GM18517 (cell line): ENCODE measurements at regions not wholly inside any gene's neighbourhood (a gene's known extent, or its start where the extent isn't known, plus 50 kb on each side); places are given as distances from the start of the nearest gene placed in this dataset.
"Not testable (repeated sequence)": the region's sequence is repeated elsewhere in the genome, so short reads cannot be mapped to it uniquely, and the experiment has no call there.

Experiments used
- ATAC-seq: cut with Tn5 transposase; IDR thresholded peaks from one replicate; pipeline ENCODE4 v1.9.1; 2021; ENCODE audit warnings: mild to moderate bottlenecking, moderate library complexity; ENCODE audit not compliant: unreplicated experiment

- ATAC-seq: no peak
Measured at GRCh38 chr3:153023896-153024295, 138.1 kb upstream of the RAP2B start.

- ATAC-seq: peak; percentile 63
Measured at GRCh38 chr3:153026026-153026425, 136.0 kb upstream of the RAP2B start.

- no peak for ATAC-seq
Measured at GRCh38 chr3:153028381-153028780, 133.6 kb upstream of the RAP2B start.

- ATAC-seq: no peak
Measured at GRCh38 chr3:153029350-153029749, 132.7 kb upstream of the RAP2B start.

DNA sequence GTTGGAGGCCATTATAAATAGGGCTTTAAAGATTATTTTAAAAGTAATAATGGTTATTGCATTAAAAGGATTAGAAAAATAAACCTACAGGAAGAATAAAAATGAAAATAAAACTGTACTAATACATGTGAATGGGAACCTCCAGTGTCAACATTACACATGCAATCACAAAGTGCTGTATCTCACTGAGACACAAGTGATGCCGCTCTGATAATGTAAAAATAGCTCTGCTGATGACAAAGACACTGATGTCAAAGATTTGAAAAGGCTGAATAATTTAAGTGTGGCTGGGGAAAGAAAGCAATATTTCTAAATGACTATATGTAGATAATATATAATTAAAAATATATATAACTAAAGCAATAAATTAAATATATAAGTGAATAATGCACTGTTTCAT, 129.1 kb upstream of the RAP2B start:
- no peak for ATAC-seq

DNA sequence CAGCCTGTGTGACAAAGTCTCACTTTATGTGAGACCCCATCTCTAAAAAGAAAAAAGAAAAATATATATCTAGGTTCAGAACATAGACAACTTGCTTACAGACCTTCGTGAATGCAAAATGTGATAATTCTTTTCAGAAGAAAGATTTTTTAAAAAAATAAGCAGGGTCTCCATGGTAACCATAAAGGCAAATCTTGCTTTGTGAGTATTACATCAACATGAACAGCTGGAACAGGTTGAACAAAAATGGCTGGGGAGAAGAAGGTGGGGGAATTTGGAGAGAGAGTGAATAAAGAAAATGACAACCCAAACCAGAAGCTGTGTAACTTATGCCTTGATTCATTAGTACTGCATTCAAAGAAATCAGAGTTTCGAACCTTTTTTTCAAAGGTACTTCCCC, 125.2 kb upstream of the RAP2B start:
- no peak for ATAC-seq

DNA sequence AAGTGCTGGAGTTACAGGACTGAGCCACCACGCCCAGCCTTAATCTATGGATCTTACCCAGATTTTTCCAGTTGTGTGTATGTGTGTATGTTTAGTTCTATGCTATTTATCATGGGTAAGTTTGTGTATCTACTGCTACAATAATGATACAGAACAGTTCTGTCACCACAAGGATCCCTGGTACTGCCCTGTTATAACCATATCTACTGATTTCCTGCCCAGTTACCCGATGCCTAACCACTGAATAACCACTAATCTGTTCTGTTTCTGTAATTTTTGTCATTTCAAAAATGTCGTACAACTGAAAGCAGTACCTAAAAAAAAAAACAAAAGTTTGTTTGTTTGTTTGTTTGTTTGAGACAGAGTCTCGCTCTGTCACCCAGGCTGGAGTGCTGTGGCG, 123.7 kb upstream of the RAP2B start:
- no peak for ATAC-seq

DNA sequence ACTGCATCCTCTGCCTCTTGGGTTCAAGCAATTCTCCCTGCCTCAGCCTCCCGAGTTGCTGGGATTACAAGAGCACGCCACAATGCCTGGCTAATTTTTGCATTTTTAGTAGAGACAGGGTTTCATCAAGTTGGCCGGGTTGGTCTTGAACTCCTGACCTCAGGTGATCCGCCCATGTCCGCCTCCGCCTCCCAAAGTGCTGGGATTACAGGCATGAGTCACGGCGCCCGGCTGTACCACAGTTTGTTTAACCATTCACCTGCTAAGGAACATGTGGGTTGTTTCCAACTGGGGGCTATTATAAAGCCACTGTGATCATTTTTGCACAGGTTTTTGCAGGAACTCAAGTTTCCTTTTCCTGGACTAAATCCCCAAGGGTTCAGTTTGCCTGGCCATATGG, 123.2 kb upstream of the RAP2B start:
- no peak for ATAC-seq

GRCh38 chr3:153041181-153041580, 120.8 kb upstream of the RAP2B start:
- no peak for ATAC-seq

DNA sequence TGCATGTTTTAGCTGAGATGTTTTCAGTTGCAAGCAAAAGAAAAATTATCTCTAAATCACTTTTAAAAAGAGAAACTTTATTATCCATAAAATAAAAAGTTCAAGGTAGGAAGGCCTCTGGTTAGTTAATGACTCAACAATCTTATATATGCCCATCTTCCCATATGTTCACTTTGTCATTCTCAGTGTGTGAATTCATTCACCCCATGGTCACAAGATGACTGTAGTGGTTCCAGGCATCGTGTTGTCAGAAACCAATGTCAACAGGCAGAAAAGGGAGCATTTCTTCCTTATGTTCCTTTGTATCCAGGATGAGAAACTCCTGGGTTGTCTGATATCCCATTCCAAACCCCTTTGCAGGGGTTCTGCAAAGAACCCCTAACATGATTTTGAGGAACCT, 119.9 kb upstream of the RAP2B start:
- ATAC-seq: no peak

DNA sequence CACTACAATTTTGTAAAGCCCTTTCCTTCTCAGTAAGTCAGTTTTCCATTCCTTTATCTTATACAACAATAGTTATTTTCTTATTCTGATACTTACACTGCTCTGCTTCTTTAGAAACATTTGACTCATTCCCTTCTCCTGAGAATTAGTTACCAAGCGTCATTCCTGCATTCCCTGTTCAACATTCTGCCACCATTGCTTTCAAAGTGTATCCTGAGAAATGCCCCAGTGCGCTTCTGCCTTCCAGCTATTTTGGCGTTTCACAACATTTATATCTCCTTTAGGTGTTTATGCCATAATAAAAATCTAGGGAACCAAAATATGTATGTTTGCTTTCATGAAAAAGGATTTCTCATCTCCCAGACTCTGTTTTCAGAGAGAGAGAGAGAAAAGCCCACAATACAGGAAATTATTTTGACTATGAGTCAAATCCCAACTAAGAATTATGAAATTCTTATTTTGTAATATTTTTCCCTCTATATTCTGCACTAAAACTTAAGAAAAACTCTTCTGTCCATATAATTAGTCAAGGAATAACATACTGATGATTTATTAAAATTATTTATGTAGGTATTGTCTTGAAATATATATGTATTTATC, 118.2 kb upstream of the RAP2B start:
- no peak for ATAC-seq

DNA sequence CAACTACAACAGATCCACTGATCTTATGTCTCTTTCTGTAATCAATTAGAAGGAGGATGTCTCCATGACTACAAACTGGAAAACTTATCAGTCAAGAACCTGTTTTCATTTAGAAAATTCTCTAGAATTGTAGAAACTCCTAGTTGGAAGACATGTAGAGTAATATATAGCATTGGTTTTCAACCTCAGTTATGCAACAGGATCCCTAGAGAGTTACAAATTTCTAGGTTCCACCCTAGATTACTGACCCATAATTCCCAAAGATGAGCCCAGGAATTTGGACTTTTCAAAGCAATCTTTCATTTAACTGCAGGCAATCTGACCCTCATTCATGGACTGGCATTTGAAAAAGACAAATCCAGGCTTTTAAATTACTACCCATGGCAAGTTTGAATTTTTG, 116.9 kb upstream of the RAP2B start:
- ATAC-seq: no peak

DNA sequence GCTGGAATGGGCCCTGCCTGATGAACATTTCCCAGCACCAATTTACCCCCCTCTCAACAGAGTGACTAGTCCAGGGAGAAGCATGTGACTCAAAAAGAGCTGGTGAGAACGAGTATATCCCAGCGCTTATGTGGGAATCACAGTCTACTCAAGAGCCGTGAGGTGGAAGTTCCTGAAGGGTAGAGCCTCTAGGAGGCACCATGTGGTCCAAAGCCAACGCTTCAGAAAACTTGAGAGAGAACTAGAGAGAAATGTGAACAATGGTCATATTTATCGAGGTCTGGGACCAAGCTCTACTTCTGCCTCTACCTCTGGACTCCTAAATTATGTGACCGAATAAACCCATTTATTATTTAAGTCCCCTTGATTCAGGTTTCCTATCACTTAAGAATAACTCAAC, 111.0 kb upstream of the RAP2B start:
- no peak for ATAC-seq

GRCh38 chr3:153051427-153052095, 110.5 kb upstream of the RAP2B start:
- ATAC-seq: no peak

DNA sequence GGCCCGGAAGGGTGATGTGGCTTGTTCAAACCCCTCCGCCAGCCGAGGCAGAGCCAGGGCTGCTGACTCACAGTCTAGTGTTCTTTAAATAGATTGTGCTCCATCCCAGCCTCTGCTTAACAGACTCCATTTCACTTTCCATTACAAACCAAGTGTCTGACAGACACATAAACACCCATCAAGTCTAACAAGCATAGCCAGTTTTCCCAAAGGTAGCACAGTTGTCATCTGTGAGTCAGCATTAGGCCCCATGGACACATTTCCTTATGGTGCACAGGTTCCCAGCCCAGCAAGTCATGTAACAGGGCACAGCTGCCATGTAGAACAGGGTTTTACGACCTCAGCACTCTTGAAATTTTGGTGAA, 109.9 kb upstream of the RAP2B start:
- no peak for ATAC-seq

- ATAC-seq: no peak
Measured at GRCh38 chr3:153055217-153055616, 106.8 kb upstream of the RAP2B start.

- ATAC-seq: no peak
Measured at GRCh38 chr3:153055779-153056178, 106.2 kb upstream of the RAP2B start.

DNA sequence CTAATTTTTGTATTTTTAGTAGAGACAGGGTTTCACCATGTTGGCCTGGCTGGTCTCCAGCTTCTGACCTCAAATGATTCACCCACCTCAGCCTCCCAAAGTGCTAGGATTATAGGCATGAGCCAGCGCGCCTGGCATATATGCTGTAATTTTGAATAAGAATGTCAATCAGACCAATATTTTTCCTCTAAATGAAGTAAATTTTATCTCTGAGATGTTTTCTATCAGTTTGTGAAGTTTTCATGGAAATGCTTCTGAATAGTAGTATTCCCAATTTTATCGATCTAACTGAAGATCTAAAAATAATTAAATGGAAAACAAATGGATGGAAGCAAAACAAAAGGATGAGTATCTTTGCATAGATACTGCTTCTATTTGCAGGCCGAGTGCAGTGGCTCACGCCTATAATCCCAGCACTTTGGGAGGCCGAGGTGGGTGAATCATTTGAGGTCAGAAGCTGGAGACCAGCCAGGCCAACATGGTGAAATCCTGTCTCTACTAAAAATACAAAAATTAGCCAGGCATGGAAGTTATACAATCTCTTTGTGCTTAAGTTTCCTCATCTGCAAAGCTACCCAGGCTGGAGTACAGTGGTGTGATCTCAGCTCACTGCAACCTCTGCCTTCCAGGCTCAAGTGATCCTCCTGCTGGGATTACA, 103.9 kb upstream of the RAP2B start:
- not testable (repeated sequence) for ATAC-seq

DNA sequence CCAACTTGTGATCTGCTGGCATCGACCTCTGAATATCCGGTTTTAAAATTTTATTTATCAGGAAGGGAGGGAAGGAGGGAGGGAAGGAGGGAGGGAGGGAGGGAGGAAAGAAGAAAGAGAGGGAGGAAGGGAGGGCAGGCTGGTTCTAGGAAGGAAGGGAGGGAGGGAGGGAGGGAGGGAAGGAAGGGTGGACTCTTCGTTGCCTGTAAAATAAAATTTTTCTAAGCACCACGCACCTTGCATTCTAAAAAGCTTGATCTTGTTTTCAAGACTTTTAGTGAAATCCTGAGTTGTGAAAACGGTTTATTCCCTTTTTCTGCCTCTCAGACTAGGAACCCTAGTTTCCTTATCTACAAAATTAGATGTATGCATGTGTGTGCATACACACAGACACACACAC, 101.7 kb upstream of the RAP2B start:
- ATAC-seq: no peak

DNA sequence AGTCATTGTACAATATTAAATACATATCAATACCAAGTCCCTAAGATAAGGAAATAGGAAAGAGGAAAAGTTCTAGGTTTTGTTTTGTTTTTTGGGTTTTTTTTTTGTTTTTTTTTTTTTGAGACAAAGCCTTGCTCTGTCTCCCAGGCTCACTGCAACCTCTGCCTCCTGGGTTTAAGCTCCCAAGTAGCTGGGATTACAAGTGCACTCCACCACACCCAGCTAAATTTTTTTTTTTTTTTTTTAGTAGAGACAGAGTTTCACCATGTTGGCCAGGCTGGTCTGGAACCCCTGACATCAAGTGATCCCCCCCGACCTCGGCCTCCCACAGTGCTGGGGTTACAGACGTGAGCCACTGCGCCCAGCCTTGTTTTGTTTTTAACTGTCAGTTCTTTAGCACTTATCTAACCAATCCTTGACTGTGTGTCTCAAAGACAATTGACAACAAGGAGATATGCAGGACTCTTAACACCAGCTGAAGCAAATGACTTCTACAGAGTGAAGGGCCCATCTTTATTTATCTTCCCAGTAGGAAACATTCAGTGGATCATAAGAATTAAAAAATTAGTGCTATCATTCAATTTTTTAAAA, 100.0 kb upstream of the RAP2B start:
- ATAC-seq: no peak

DNA sequence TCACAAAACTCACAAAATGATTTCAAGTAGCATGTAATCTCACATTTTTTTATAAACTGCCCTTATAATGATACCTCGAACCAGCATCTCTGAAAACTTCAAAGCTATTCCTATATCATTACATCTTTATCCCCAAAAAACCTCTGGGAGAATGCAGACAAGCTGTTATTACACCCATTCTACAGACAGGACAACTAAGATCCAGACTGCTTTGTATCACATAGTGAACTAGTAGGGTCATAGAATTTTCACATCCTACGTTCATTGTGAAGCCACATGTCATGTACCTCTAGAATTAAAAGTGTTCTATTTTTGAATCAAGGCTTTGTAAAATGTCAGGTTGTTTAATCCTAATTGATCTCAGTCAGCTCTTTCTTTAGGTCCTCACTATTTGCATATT, 98.7 kb upstream of the RAP2B start:
- no peak for ATAC-seq

GRCh38 chr3:153066983-153067382, 95.0 kb upstream of the RAP2B start:
- ATAC-seq: no peak
